Liver (tissue), 8 donors: ENCODE measurements at regions not wholly inside any gene's neighbourhood (a gene's known extent, or its start where the extent isn't known, plus 50 kb on each side); places are given as distances from the start of the nearest gene placed in this dataset.

ENCODE experiments used
- DNase-seq: peaks from one replicate; pipeline ENCODE4 v3.0.0-alpha.2; 2017; ENCODE audit warnings: low spot score
- H3K27ac ChIP-seq, 2 donors: one replicate each; pipeline ENCODE4 v1.7.0; 2013; ENCODE audit warnings: inconsistent platforms in 2 of 2, low read length in 2 of 2, control low read depth in 1 of 2, low read depth in 1 of 2, mild to moderate bottlenecking in 1 of 2
- H3K27me3 ChIP-seq, 4 donors: one replicate each; pipeline versions ENCODE4 v1.6.1 to v1.7.0; 2013; ENCODE audit warnings: low read length in 3 of 4, inconsistent platforms in 1 of 4, mild to moderate bottlenecking in 1 of 4, moderate library complexity in 1 of 4; ENCODE audit not compliant: control insufficient read depth in 4 of 4, insufficient read depth in 4 of 4
- H3K36me3 ChIP-seq, 4 donors: one replicate each; pipeline versions ENCODE4 v1.6.1 to v1.7.0; 2013; ENCODE audit warnings: low read length in 3 of 4, mild to moderate bottlenecking in 3 of 4, low read depth in 1 of 4, moderate library complexity in 1 of 4; ENCODE audit not compliant: control insufficient read depth in 4 of 4, insufficient read depth in 3 of 4
- H3K4me1 ChIP-seq, 4 donors: one replicate each; pipeline versions ENCODE4 v1.6.1 to v1.7.0; 2013; ENCODE audit warnings: low read length in 3 of 4, mild to moderate bottlenecking in 3 of 4, moderate library complexity in 1 of 4; ENCODE audit not compliant: control insufficient read depth in 4 of 4, insufficient read depth in 4 of 4
- H3K4me3 ChIP-seq, 3 donors: one replicate each; pipeline versions ENCODE4 v1.6.1 to v1.7.0; 2013; ENCODE audit warnings: low read length in 3 of 3, control low read depth in 1 of 3, low read depth in 1 of 3, mild to moderate bottlenecking in 1 of 3
- H3K9ac ChIP-seq, 2 donors: one replicate each; pipeline ENCODE4 v1.7.0; 2013; ENCODE audit warnings: low read length in 2 of 2, mild to moderate bottlenecking in 2 of 2, moderate library complexity in 2 of 2, control low read depth in 1 of 2, low read depth in 1 of 2
- H3K9me3 ChIP-seq, 4 donors: one replicate each; pipeline versions ENCODE4 v1.6.1 to v1.7.0; 2013; ENCODE audit warnings: low read length in 3 of 4; ENCODE audit not compliant: control insufficient read depth in 4 of 4
- CTCF ChIP-seq: fragments of 150-350 bp; IDR thresholded peaks from 2 replicates; pipeline ENCODE4 v1.5.1; 2017; ENCODE audit warnings: improper control_type of control experiment, low read depth, low read length; ENCODE audit not compliant: missing input control
- EGR1 ChIP-seq, 2 donors: IDR thresholded peaks; 2 replicates each; pipeline ENCODE4 v1.6.1; 2016 to 2018; ENCODE audit warnings: antibody characterized with exemption in 2 of 2, low read depth in 2 of 2
- FOXA1 ChIP-seq: IDR thresholded peaks from 2 replicates; pipeline ENCODE4 v1.6.1; 2016; ENCODE audit warnings: antibody characterized with exemption
- FOXA2 ChIP-seq: IDR thresholded peaks from 2 replicates; pipeline ENCODE4 v1.6.1; 2016; ENCODE audit warnings: antibody characterized with exemption
- GABPA ChIP-seq, 2 donors: IDR thresholded peaks in 1 of 2; conservative IDR thresholded peaks in 1 of 2; 2 replicates each; pipeline ENCODE4 v1.6.1; 2016; ENCODE audit warnings: antibody characterized with exemption in 2 of 2, mild to moderate bottlenecking in 1 of 2, moderate library complexity in 1 of 2
- HNF4A ChIP-seq, 2 donors: conservative IDR thresholded peaks; 2 replicates each; pipeline ENCODE4 v1.6.1; 2016; ENCODE audit warnings: antibody characterized with exemption in 2 of 2, mild to moderate bottlenecking in 2 of 2
- HNF4G ChIP-seq: IDR thresholded peaks from 2 replicates; pipeline ENCODE4 v1.6.1; 2016; ENCODE audit warnings: antibody characterized with exemption
- JUND ChIP-seq, 2 donors: IDR thresholded peaks; 2 replicates each; pipeline ENCODE4 v1.6.1; 2016; ENCODE audit warnings: antibody characterized with exemption in 2 of 2
- NR2F2 ChIP-seq: IDR thresholded peaks from 2 replicates; pipeline ENCODE4 v1.6.1; 2016; ENCODE audit warnings: antibody characterized with exemption
- RAD21 ChIP-seq, 2 donors: IDR thresholded peaks; 2 replicates each; pipeline ENCODE4 v1.6.1; 2016; ENCODE audit warnings: antibody characterized with exemption in 2 of 2, mild to moderate bottlenecking in 2 of 2
- REST ChIP-seq: IDR thresholded peaks from 2 replicates; pipeline ENCODE4 v1.6.1; 2016; ENCODE audit warnings: antibody characterized with exemption, mild to moderate bottlenecking
- RXRA ChIP-seq, 2 donors: IDR thresholded peaks; 2 replicates each; pipeline ENCODE4 v1.6.1; 2017 to 2018; ENCODE audit warnings: antibody characterized with exemption in 2 of 2, mild to moderate bottlenecking in 1 of 2
- SP1 ChIP-seq: IDR thresholded peaks from 2 replicates; pipeline ENCODE4 v1.6.1; 2018; ENCODE audit warnings: antibody characterized with exemption, mild to moderate bottlenecking
- TAF1 ChIP-seq: conservative IDR thresholded peaks from 2 replicates; pipeline ENCODE4 v1.6.1; 2016; ENCODE audit warnings: antibody characterized with exemption, mild to moderate bottlenecking
- YY1 ChIP-seq: IDR thresholded peaks from 2 replicates; pipeline ENCODE4 v1.6.1; 2016; ENCODE audit warnings: antibody characterized with exemption, mild to moderate bottlenecking
- ZBTB33 ChIP-seq: IDR thresholded peaks from 2 replicates; pipeline ENCODE4 v1.6.1; 2016; ENCODE audit warnings: antibody characterized with exemption
- WGBS: extraction: QIAGEN DNeasy Blood & Tissue Kit; methylation state at CpG from one replicate; pipeline ENCODE4 v1.1.7; 2013; 5-methylcytosine and 5-hydroxymethylcytosine counted together
- TF ChIP-seq, protein P1 (sequence below): IDR thresholded peaks from 2 replicates; pipeline ENCODE4 v1.6.1; 2016; ENCODE audit warnings: antibody characterized with exemption
- TF ChIP-seq, protein P2 (sequence below): IDR thresholded peaks from 2 replicates; pipeline ENCODE4 v1.6.1; 2016; ENCODE audit warnings: antibody characterized with exemption
- donor health status: healthy.
- donor health status: healthy.
- donor health status: healthy.
- donor health status: healthy.
- donor health status: healthy.

DNA sequence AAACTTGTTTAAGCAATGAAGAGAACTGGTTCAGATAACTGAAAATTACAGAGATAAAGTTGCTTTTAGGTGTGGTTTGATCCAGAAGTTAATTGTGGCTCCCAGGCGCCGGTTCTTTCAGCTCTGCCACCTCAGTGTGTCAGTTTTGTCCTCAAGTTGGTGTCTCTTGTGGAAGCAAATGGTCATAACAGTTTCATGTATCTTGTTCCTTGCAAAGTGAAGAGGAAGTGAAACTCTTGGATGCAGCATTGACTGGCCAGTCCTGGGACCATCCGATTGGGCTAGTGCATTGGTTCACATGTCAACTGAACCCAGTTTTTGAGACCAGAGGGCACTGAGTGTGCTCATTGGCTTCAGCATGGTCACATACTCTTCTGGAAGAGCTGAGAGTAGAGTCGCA is 181.4 kb upstream of the GRM7 start:
- no peak for DNase-seq
- H3K4me1 ChIP-seq, result no peaks in the 10 kb centered on the region
- no peaks in the 10 kb centered on the region for H3K36me3 ChIP-seq
- no peak overlapping the region for H3K9ac ChIP-seq
- no peak overlapping the region for H3K4me3 ChIP-seq
- H3K27me3 ChIP-seq, result peaks cover 0 to 3% (median 0%) of the 10 kb centered on the region in 4 donors
- no peak overlapping the region for H3K27ac ChIP-seq
- no peak for TF ChIP-seq CTCF
- TF ChIP-seq, protein P1, sequence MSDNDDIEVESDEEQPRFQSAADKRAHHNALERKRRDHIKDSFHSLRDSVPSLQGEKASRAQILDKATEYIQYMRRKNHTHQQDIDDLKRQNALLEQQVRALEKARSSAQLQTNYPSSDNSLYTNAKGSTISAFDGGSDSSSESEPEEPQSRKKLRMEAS, result no peak
- TF ChIP-seq, protein P2, sequence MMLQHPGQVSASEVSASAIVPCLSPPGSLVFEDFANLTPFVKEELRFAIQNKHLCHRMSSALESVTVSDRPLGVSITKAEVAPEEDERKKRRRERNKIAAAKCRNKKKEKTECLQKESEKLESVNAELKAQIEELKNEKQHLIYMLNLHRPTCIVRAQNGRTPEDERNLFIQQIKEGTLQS, result no peak
- no peak for TF ChIP-seq RAD21 (IDR thresholded peaks at IDR 0.05)
- TF ChIP-seq JUND (IDR thresholded peaks at IDR 0.05), result no peak
- no peak for TF ChIP-seq RXRA (IDR thresholded peaks at IDR 0.05)
- TF ChIP-seq ZBTB33, result no peak
- TF ChIP-seq HNF4A (conservative IDR thresholded peaks at IDR 0.05), result no peak
- TF ChIP-seq TAF1, result no peak
- TF ChIP-seq YY1, result no peak
- TF ChIP-seq SP1, result no peak
- TF ChIP-seq GABPA (IDR thresholded peaks at IDR 0.05 in 1 of 2, conservative IDR thresholded peaks at IDR 0.05 in 1 of 2), result no peak
- no peak for TF ChIP-seq FOXA1
- no peak for TF ChIP-seq HNF4G
- no peak for TF ChIP-seq NR2F2
- TF ChIP-seq FOXA2, result no peak
- no peak for TF ChIP-seq EGR1 (IDR thresholded peaks at IDR 0.05; ENCODE audit: low read depth in 2 of 2)
- no peak for TF ChIP-seq REST
- 75% methylated on average over 4 of the region's 4 CpGs for WGBS
- H3K9me3 ChIP-seq, result no peaks in the 10 kb centered on the region
